ENCODE measurements at regions not wholly inside any gene's neighbourhood (a gene's known extent, or its start where the extent isn't known, plus 50 kb on each side); places are given as distances from the start of the nearest gene placed in this dataset.

DNA sequence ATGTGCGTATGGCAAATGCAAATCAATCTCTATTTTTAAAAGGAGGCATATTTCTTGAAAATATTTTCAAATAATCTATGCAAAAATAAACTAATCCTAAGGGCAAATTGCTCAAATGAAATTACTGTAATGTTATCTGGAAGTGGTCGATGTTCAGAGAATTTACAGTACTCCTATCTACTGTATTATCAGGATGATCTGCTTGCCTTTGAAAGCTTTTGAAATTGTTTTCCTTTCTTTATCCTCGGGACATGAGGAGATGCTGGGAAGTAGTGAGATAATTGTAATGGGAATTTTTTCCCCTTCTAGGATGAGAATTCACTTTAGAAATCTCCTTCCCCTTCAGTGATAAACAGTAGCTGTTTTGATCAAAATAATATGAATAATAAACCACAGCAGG, 577.2 kb upstream of the MIR17HG start:
- TF ChIP-seq FIP1L1 (IDR thresholded peaks at IDR 0.05; ENCODE audit: low read depth, low read length, poor library complexity, severe bottlenecking) (no peak), CBFB (CRISPR knock-in tag; IDR thresholded peaks at IDR 0.05) (no peak), EZH2 (IDR thresholded peaks at IDR 0.05; ENCODE audit: borderline replicate concordance, low read depth, low read length) (no peak), BACH1 (tag; IDR thresholded peaks at IDR 0.05) (no peak), SIN3A (IDR thresholded peaks at IDR 0.05; ENCODE audit: borderline replicate concordance in 2 of 2, control insufficient read depth in 1 of 2, low read depth in 2 of 2, low read length in 2 of 2) (no peak)
- TF ChIP-seq, protein P1, sequence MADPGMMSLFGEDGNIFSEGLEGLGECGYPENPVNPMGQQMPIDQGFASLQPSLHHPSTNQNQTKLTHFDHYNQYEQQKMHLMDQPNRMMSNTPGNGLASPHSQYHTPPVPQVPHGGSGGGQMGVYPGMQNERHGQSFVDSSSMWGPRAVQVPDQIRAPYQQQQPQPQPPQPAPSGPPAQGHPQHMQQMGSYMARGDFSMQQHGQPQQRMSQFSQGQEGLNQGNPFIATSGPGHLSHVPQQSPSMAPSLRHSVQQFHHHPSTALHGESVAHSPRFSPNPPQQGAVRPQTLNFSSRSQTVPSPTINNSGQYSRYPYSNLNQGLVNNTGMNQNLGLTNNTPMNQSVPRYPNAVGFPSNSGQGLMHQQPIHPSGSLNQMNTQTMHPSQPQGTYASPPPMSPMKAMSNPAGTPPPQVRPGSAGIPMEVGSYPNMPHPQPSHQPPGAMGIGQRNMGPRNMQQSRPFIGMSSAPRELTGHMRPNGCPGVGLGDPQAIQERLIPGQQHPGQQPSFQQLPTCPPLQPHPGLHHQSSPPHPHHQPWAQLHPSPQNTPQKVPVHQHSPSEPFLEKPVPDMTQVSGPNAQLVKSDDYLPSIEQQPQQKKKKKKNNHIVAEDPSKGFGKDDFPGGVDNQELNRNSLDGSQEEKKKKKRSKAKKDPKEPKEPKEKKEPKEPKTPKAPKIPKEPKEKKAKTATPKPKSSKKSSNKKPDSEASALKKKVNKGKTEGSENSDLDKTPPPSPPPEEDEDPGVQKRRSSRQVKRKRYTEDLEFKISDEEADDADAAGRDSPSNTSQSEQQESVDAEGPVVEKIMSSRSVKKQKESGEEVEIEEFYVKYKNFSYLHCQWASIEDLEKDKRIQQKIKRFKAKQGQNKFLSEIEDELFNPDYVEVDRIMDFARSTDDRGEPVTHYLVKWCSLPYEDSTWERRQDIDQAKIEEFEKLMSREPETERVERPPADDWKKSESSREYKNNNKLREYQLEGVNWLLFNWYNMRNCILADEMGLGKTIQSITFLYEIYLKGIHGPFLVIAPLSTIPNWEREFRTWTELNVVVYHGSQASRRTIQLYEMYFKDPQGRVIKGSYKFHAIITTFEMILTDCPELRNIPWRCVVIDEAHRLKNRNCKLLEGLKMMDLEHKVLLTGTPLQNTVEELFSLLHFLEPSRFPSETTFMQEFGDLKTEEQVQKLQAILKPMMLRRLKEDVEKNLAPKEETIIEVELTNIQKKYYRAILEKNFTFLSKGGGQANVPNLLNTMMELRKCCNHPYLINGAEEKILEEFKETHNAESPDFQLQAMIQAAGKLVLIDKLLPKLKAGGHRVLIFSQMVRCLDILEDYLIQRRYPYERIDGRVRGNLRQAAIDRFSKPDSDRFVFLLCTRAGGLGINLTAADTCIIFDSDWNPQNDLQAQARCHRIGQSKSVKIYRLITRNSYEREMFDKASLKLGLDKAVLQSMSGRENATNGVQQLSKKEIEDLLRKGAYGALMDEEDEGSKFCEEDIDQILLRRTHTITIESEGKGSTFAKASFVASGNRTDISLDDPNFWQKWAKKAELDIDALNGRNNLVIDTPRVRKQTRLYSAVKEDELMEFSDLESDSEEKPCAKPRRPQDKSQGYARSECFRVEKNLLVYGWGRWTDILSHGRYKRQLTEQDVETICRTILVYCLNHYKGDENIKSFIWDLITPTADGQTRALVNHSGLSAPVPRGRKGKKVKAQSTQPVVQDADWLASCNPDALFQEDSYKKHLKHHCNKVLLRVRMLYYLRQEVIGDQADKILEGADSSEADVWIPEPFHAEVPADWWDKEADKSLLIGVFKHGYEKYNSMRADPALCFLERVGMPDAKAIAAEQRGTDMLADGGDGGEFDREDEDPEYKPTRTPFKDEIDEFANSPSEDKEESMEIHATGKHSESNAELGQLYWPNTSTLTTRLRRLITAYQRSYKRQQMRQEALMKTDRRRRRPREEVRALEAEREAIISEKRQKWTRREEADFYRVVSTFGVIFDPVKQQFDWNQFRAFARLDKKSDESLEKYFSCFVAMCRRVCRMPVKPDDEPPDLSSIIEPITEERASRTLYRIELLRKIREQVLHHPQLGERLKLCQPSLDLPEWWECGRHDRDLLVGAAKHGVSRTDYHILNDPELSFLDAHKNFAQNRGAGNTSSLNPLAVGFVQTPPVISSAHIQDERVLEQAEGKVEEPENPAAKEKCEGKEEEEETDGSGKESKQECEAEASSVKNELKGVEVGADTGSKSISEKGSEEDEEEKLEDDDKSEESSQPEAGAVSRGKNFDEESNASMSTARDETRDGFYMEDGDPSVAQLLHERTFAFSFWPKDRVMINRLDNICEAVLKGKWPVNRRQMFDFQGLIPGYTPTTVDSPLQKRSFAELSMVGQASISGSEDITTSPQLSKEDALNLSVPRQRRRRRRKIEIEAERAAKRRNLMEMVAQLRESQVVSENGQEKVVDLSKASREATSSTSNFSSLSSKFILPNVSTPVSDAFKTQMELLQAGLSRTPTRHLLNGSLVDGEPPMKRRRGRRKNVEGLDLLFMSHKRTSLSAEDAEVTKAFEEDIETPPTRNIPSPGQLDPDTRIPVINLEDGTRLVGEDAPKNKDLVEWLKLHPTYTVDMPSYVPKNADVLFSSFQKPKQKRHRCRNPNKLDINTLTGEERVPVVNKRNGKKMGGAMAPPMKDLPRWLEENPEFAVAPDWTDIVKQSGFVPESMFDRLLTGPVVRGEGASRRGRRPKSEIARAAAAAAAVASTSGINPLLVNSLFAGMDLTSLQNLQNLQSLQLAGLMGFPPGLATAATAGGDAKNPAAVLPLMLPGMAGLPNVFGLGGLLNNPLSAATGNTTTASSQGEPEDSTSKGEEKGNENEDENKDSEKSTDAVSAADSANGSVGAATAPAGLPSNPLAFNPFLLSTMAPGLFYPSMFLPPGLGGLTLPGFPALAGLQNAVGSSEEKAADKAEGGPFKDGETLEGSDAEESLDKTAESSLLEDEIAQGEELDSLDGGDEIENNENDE (IDR thresholded peaks at IDR 0.05; ENCODE audit: low read depth, low read length) = no peak
- TF ChIP-seq, protein P2, sequence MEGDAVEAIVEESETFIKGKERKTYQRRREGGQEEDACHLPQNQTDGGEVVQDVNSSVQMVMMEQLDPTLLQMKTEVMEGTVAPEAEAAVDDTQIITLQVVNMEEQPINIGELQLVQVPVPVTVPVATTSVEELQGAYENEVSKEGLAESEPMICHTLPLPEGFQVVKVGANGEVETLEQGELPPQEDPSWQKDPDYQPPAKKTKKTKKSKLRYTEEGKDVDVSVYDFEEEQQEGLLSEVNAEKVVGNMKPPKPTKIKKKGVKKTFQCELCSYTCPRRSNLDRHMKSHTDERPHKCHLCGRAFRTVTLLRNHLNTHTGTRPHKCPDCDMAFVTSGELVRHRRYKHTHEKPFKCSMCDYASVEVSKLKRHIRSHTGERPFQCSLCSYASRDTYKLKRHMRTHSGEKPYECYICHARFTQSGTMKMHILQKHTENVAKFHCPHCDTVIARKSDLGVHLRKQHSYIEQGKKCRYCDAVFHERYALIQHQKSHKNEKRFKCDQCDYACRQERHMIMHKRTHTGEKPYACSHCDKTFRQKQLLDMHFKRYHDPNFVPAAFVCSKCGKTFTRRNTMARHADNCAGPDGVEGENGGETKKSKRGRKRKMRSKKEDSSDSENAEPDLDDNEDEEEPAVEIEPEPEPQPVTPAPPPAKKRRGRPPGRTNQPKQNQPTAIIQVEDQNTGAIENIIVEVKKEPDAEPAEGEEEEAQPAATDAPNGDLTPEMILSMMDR (IDR thresholded peaks at IDR 0.05 in 2 of 3, conservative IDR thresholded peaks at IDR 0.05 in 1 of 3; ENCODE audit: insufficient read depth in 2 of 3, low read depth in 1 of 3, low read length in 3 of 3) = no peak
- TF ChIP-seq, protein P3, sequence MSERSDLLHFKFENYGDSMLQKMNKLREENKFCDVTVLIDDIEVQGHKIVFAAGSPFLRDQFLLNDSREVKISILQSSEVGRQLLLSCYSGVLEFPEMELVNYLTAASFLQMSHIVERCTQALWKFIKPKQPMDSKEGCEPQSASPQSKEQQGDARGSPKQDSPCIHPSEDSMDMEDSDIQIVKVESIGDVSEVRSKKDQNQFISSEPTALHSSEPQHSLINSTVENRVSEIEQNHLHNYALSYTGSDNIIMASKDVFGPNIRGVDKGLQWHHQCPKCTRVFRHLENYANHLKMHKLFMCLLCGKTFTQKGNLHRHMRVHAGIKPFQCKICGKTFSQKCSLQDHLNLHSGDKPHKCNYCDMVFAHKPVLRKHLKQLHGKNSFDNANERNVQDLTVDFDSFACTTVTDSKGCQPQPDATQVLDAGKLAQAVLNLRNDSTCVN (CRISPR knock-in tag; IDR thresholded peaks at IDR 0.05) = no peak
- TF ChIP-seq, protein P4, sequence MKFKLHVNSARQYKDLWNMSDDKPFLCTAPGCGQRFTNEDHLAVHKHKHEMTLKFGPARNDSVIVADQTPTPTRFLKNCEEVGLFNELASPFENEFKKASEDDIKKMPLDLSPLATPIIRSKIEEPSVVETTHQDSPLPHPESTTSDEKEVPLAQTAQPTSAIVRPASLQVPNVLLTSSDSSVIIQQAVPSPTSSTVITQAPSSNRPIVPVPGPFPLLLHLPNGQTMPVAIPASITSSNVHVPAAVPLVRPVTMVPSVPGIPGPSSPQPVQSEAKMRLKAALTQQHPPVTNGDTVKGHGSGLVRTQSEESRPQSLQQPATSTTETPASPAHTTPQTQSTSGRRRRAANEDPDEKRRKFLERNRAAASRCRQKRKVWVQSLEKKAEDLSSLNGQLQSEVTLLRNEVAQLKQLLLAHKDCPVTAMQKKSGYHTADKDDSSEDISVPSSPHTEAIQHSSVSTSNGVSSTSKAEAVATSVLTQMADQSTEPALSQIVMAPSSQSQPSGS (CRISPR knock-in tag; IDR thresholded peaks at IDR 0.05) = no peak

Measured in K562 (cell line).